NAMALWA (cell line): ENCODE measurements at regions not wholly inside any gene's neighbourhood (a gene's known extent, or its start where the extent isn't known, plus 50 kb on each side); places are given as distances from the start of the nearest gene placed in this dataset.
"Not testable (repeated sequence)": the region's sequence is repeated elsewhere in the genome, so short reads cannot be mapped to it uniquely, and the experiment has no call there.

ENCODE experiments used
- DNase-seq: peaks from one replicate; pipeline ENCODE4 v3.0.0-alpha.2; 2015; ENCODE audit warnings: low spot score

GRCh38 chr11:134492411-134492810, 80.4 kb upstream of the B3GAT1 start:
- DNase-seq = not testable (repeated sequence)

DNA sequence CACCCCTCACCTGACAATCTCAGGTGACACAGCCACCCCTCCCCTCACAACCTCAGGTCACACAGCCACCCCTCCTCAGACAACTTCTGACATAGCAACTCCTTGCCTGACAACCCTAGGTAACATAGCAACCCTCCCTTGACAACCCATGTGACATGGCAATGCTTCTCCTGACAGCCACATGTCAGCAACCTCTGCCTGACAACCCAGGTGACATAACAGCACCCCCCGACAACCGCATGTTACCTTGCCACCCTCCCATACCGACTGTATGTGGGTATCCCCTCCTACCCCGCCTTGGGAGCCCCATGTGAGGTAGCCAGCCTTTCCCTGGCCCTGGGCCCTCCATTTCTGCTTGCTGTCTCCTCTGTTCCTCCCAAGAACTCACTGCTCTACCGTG, 77.7 kb upstream of the B3GAT1 start:
- DNase-seq = no peak

- DNase-seq = peak; percentile 4
Observed at GRCh38 chr11:134488913-134489312, 76.9 kb upstream of the B3GAT1 start.

DNA sequence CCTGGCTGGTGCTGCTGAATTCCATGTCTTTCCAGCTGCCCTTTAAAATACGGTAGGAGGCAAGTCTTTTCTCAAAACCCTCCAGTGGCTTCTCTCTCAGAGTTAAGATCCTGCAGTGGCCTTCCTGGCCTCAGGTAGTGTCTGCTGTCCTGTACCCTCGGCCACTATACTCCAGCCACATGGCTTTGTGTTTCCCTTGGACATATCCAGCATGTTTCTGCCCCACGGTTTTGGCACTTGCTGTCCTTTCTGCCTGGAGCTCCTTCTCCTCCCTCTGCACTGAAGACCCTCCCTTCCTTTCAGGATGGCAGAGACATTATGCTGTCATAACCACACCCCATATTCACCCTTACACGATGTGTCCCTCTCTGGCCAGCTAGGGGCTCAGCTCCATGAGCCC, 76.5 kb upstream of the B3GAT1 start:
- no peak for DNase-seq

GRCh38 chr11:134487696-134488095, 75.7 kb upstream of the B3GAT1 start:
- no peak for DNase-seq

GRCh38 chr11:134486704-134487103, 74.7 kb upstream of the B3GAT1 start:
- DNase-seq = no peak

- DNase-seq = no peak
Observed at GRCh38 chr11:134486106-134486505, 74.1 kb upstream of the B3GAT1 start.

- DNase-seq = no peak
Observed at GRCh38 chr11:134485316-134485715, 73.3 kb upstream of the B3GAT1 start.

- no peak for DNase-seq
Observed at GRCh38 chr11:134483857-134484256, 71.8 kb upstream of the B3GAT1 start.

DNA sequence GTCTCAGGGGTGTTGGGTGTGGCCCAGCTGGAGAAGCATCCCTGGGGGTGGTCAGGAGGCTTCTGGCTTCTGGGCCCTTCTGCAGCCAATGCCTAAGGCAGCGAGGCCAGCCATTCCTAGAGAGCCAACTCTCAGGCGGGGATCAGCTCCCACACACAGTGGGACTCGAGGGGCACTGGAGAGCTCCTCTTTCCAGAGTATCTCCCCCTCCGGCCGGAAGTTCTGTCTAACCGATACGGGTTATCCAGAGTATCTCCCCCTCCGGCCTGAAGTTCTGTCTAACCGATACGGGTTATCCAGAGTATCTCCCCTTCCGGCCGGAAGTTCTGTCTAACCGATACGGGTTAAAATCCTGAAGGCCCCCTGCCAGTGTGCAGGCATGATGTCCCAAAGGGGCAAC, 71.2 kb upstream of the B3GAT1 start:
- no peak for DNase-seq

DNA sequence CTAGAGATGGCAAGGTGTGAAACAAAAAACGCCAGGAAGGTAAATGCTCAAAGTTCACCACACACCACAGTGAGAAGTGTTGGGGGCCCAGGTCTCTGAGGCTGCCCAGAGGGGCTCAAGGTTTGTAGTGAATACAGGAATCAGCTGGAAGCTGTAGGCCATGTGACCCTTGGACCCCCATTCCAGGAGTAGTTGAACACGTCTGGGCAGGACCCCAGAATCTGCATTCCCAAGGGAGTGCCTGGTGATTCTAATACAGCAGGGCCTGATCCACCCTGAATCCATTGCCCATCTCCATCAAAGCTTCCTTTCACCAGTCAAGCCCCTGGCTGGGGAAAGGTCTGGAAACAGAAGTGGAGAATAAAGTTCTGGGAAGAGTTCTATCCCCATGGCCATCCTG, 70.8 kb upstream of the B3GAT1 start:
- no peak for DNase-seq

DNA sequence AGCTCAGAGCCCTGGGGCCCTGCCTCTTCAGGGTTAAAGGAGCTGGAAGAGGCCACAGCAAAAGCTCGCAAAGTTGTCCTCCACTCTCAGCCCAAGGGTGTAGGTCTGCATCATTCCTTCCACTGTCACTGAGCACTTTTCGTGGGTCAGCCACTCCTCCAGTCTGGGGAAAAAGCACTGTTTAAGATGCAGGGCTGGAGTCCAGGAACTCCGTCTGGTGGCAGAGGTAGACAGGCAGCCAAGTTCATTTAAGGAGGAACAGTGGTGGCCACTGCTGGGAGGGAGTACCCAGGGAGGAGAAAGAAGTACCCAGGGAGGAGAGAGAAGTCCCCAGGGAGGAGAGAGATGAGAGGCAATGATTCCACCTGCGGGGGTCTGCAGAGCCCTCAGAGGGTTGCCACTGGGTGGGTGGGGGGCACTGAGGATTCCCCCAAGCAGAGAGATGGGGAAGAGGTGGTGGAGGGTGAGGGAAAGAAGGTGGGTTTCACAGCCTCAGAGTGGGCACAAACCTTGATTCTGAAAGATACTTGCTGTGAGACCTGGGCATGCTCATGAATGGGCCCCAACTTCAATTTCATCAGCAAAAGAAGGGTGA, 70.0 kb upstream of the B3GAT1 start:
- DNase-seq = no peak

GRCh38 chr11:134481135-134481534, 69.1 kb upstream of the B3GAT1 start:
- DNase-seq = no peak

GRCh38 chr11:134480136-134480712, 68.2 kb upstream of the B3GAT1 start:
- DNase-seq = no peak

DNA sequence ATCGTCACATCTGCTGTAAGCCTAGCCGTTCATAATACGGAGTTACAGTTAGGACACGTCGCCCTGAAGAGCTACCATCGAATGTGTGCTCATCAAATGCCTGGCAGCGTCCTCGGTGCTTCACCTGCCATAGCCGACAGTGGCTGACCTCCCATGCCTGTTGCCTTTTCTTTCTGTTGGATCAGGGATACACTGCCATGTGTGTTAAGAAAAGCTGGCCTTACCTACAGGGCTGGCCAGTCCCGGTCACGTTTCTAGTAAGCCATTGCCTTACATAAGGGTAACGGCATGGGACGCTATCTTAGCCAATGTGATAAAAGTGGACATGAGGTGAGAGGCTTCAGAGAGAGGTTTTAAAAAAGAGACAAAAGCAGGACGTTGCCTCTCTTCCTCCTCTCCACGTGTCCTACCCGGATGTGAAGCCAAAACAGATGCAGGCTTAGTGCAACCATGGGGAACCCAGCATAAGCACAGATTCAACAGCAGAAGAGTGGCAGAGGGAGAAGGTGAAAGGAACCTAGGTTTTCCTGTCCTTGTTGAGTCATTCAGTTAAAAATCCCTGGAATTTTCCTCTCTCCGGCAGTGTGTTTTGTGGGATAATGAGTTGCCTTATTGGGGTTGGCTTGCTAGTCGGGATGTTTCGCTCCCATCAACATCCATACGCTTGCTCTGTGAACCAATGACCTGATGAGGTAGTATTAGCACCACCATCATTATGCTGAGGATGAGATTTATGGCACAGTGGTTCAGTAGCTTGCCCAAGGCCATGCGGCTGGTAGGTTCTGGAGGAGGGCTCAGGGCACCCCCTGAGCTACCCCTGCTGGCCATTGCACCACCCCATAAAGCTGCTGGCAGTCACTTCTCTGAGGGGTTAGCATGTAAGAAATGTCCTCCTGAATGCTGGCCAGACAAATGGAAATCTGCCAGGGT, 67.4 kb upstream of the B3GAT1 start:
- no peak for DNase-seq

DNA sequence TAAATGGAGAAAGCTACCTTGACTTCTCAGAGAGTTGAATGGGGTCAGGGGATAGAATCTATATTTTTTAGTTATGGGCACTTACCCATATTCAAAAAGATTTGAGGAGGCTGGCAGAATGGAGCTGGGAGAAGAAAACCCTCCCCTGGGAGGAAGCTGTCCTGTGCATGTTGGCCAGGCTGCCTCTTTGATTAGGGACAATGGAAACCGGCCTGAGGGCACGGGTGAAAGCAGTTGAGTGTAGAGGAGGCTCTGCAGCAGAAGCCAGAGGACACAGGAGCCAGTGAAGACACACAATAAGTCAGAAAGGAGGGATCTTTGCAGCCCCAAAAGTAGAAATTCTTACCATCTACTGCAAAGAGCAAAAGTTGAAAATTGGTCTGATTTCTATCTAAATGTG, 66.6 kb upstream of the B3GAT1 start:
- no peak for DNase-seq

GRCh38 chr11:134478176-134478575, 66.1 kb upstream of the B3GAT1 start:
- no peak for DNase-seq

DNA sequence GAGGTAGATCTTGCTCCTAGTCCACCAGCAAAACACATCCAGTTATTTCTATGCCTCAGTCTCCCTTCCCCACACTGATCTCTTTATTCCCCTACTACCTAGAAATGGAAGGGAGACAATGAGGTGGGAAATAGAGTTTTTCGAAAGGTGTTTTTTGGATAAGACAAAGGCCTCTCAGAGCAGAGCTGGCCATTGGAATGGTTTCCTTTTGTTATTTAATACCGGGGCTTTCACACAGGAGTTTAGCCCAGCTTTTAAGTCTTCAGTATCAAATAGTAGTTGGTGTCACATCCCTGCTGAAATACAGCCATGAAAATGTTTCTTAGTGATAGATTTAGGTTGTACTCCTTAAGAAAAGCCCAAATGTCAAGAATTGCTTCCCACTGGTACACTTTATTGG, 65.4 kb upstream of the B3GAT1 start:
- DNase-seq = no peak

- no peak for DNase-seq
Observed at GRCh38 chr11:134476435-134477021, 64.5 kb upstream of the B3GAT1 start.

DNA sequence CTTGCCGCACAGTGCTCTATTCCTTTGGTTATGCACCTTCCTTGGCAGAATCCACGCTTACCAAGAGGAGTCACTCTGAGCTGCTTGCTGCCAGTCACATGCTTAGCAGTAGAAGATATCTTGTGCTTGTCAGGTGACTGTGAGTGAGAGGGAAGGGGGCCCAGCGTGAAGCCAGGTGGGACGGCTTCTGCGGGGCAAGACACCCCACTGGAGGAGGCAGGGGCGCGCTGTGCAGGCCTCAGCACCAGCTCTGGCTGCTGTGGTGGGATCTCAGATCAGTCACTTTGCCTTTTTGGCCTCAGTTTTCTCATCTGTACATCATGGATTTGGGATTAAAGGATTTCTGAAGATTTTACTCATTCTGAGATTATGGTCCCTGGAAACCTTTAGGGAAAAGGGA, 63.9 kb upstream of the B3GAT1 start:
- no peak for DNase-seq

DNA sequence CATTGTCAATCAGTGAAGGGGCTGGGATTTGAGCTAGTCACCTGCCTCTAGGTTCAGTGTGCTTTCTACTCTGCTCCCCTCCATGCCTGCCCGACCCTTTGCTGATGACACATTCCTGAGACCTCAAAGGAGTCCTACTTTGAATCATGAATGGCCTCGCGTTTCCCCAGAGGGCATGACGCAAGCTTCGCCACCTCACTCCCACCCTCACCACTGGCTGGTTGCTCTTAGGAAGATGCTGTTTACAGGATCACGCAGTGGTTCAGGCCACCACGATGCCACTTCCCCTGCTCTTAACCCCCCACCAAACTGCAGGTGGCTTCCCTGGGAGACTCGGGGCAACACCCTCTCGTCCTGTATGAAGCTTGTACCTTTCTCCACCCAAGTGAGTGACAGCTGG, 62.9 kb upstream of the B3GAT1 start:
- no peak for DNase-seq

GRCh38 chr11:134474070-134474860, 62.2 kb upstream of the B3GAT1 start:
- no peak for DNase-seq
